OCI-LY1 (cell line): ENCODE measurements at regions not wholly inside any gene's neighbourhood (a gene's known extent, or its start where the extent isn't known, plus 50 kb on each side); places are given as distances from the start of the nearest gene placed in this dataset.

Experiments used
- H2AFZ ChIP-seq: fragments of 200-600 bp; sonication (generic), shearing (Covaris generic); 2 replicates; pipeline ENCODE4 v1.6.0; 2014; ENCODE audit warnings: antibody characterized with exemption, mild to moderate bottlenecking, low read length
- H3F3A ChIP-seq: fragments of 200-600 bp; sonication (generic), shearing (Covaris generic); 2 replicates; pipeline ENCODE4 v1.6.0; 2014; ENCODE audit warnings: mild to moderate bottlenecking, antibody characterized with exemption, low read length, moderate library complexity; ENCODE audit not compliant: insufficient read depth
- H3K27ac ChIP-seq: fragments of 200-600 bp; sonication (generic); 2 replicates; pipeline ENCODE4 v1.5.1; 2014; ENCODE audit warnings: low read length, mixed run types, mild to moderate bottlenecking, low read depth; ENCODE audit not compliant: poor library complexity, severe bottlenecking
- H3K27me3 ChIP-seq: fragments of 200-600 bp; sonication (generic); 2 replicates; pipeline ENCODE4 v1.6.0; 2014; ENCODE audit warnings: antibody characterized with exemption, mild to moderate bottlenecking, low read length, moderate library complexity; ENCODE audit not compliant: insufficient read depth
- H3K36me3 ChIP-seq: fragments of 200-600 bp; sonication (generic); 2 replicates; pipeline ENCODE4 v1.6.1; 2014; ENCODE audit warnings: mild to moderate bottlenecking, antibody characterized with exemption, low read length, moderate library complexity, mixed read lengths; ENCODE audit not compliant: insufficient read depth
- H3K4me1 ChIP-seq: fragments of 200-600 bp; sonication (generic); 2 replicates; pipeline ENCODE4 v1.5.1; 2014; ENCODE audit warnings: mild to moderate bottlenecking, low read length, moderate library complexity; ENCODE audit not compliant: insufficient read depth, severe bottlenecking
- H3K4me2 ChIP-seq: fragments of 200-600 bp; sonication (generic), shearing (Covaris generic); 2 replicates; pipeline ENCODE4 v1.6.1; 2014; ENCODE audit warnings: low read length
- H3K4me3 ChIP-seq: fragments of 200-600 bp; sonication (generic); 2 replicates; pipeline ENCODE4 v1.5.1; 2014; ENCODE audit warnings: low read length, low read depth, mild to moderate bottlenecking, mixed read lengths; ENCODE audit not compliant: poor library complexity, severe bottlenecking
- H3K79me2 ChIP-seq: fragments of 200-600 bp; shearing (Covaris generic); 2 replicates; pipeline ENCODE4 v1.6.1; 2016; ENCODE audit warnings: mixed run types, low read length, mixed read lengths; ENCODE audit not compliant: insufficient read depth
- H3K9ac ChIP-seq: fragments of 200-600 bp; sonication (generic), shearing (Covaris generic); 2 replicates; pipeline ENCODE4 v1.6.1; 2014; ENCODE audit warnings: mild to moderate bottlenecking, low read length, mixed read lengths
- H3K9me2 ChIP-seq: fragments of 200-600 bp; sonication (generic), shearing (Covaris generic); 2 replicates; pipeline ENCODE4 v1.6.1; 2014; ENCODE audit warnings: low read depth, mild to moderate bottlenecking, low read length, mixed read lengths
- H3K9me3 ChIP-seq: fragments of 200-600 bp; shearing (Covaris generic); 2 replicates; pipeline ENCODE4 v1.6.1; 2014; ENCODE audit warnings: low read length, mixed read lengths
- H4K20me1 ChIP-seq: fragments of 200-600 bp; sonication (generic), shearing (Covaris generic); 2 replicates; pipeline ENCODE4 v1.6.0; 2016; ENCODE audit warnings: mild to moderate bottlenecking, low read length; ENCODE audit not compliant: insufficient read depth
- EZH2 ChIP-seq: fragments of 200-600 bp; sonication (generic), shearing (Covaris generic); IDR thresholded peaks from 2 replicates; pipeline ENCODE4 v1.8.0; 2017; ENCODE audit warnings: borderline replicate concordance, mixed run types, mild to moderate bottlenecking, antibody characterized with exemption, low read length, moderate library complexity, mixed read lengths
- TF ChIP-seq, protein P1 (sequence below): fragments of 200-600 bp; sonication (generic), shearing (Covaris generic); IDR thresholded peaks from 2 replicates; pipeline ENCODE4 v1.5.1; 2017; ENCODE audit warnings: mild to moderate bottlenecking, antibody characterized with exemption, low read length, moderate library complexity, mixed read lengths

DNA sequence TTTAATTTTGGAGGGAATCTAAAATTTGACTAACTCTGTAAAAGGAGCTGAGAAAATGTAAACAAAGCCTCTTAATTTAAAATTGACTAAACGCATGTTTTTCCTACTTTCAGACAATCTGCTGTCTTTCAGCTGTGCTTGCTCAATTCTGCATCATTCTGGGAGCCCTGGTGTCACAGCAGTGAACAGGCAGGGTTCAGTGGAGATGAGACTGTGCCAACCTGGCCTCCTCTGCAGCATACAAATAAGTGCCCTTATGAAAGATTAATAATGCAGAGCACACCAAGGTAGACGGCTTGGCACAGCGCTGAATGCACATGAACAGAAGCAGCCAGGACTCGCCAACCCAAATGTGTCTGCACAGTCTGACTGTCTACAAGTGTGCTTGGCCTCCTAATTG is 222.0 kb upstream of the CHAC2 start:
- Histone ChIP-seq H3K4me3 (no peak overlapping the region), H3K9ac (no peak overlapping the region), H3K4me1 (no peaks in the 10 kb centered on the region), H3K9me3 (no peaks in the 10 kb centered on the region), H3K79me2 (no peaks in the 10 kb centered on the region), H4K20me1 (no peaks in the 10 kb centered on the region), H3K27me3 (no peaks in the 10 kb centered on the region), H3F3A (no peaks in the 10 kb centered on the region), H3K36me3 (no peaks in the 10 kb centered on the region), H3K27ac (no peak overlapping the region), H3K9me2 (no peaks in the 10 kb centered on the region), H2AFZ (no peak overlapping the region), H3K4me2 (no peak overlapping the region)
- TF ChIP-seq EZH2, result no peak
- TF ChIP-seq, protein P1, sequence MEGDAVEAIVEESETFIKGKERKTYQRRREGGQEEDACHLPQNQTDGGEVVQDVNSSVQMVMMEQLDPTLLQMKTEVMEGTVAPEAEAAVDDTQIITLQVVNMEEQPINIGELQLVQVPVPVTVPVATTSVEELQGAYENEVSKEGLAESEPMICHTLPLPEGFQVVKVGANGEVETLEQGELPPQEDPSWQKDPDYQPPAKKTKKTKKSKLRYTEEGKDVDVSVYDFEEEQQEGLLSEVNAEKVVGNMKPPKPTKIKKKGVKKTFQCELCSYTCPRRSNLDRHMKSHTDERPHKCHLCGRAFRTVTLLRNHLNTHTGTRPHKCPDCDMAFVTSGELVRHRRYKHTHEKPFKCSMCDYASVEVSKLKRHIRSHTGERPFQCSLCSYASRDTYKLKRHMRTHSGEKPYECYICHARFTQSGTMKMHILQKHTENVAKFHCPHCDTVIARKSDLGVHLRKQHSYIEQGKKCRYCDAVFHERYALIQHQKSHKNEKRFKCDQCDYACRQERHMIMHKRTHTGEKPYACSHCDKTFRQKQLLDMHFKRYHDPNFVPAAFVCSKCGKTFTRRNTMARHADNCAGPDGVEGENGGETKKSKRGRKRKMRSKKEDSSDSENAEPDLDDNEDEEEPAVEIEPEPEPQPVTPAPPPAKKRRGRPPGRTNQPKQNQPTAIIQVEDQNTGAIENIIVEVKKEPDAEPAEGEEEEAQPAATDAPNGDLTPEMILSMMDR, result no peak

DNA sequence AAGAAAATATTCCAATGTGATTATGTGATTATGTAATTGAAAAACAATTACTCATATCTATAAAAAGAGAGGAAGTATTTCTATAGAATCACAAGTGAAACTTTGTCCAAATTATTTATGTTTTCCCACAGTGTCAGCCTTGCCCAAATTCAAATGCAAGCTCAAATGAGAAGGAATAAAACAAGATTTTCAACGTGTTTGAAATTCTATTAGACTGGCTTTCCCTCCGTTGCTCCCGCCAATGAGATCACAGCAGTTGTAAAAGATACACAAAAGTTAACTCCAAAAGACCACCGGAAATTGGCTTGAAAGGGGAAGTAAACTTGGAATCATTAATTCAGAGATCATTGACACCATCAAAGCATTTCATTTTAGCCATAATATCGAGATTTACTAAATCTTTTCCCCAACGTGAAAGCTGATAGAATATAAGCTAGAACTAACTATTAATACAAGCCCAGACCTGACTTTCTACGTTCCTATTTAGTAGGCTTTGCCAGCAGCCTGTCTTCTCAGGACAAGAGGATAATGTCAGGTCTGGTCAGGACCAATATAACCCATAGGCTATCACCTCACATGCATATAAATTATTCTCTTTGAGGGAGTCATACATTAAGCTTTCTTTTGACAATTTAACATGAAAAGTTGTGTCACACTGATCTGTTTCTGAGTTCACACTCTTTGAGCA is 222.6 kb upstream of the CHAC2 start:
- Histone ChIP-seq H2AFZ (no peak overlapping the region), H4K20me1 (no peaks in the 10 kb centered on the region), H3K4me1 (no peaks in the 10 kb centered on the region), H3K9me3 (no peaks in the 10 kb centered on the region), H3K9me2 (no peaks in the 10 kb centered on the region), H3K9ac (no peak overlapping the region), H3K79me2 (no peaks in the 10 kb centered on the region), H3K36me3 (no peaks in the 10 kb centered on the region), H3F3A (no peaks in the 10 kb centered on the region), H3K4me2 (no peak overlapping the region), H3K27ac (no peak overlapping the region), H3K4me3 (no peak overlapping the region), H3K27me3 (no peaks in the 10 kb centered on the region)
- TF ChIP-seq, protein P1, result no peak
- no peak for TF ChIP-seq EZH2

DNA sequence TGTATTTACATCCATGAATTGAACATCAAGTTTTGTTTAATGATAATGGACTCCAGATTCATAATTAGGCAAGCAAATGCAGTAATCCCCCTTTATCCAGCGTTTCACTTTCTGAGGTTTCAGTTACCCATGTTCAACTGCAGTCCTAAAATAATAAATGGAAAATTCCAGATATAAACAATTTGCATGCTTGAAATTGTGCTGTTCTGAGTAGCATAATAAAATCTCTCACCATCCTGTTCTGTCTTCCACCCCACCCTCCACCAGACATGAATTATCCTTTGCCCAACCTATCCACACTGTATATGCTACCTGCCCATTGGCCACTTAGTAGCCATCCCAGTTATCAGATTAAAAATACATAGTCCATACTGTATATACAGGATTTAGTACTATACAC is 224.5 kb upstream of the CHAC2 start:
- TF ChIP-seq EZH2, result no peak
- H2AFZ ChIP-seq, result no peak overlapping the region
- no peaks in the 10 kb centered on the region for H3K9me2 ChIP-seq

More for the DNA sequence above, 224.5 kb upstream of the CHAC2 start:
- Histone ChIP-seq H3K4me2 (no peak overlapping the region), H3K9me3 (no peaks in the 10 kb centered on the region), H3K9ac (no peak overlapping the region), H3K4me1 (no peaks in the 10 kb centered on the region), H3F3A (no peaks in the 10 kb centered on the region), H3K36me3 (no peaks in the 10 kb centered on the region), H3K27ac (no peak overlapping the region), H3K79me2 (no peaks in the 10 kb centered on the region), H3K4me3 (no peak overlapping the region), H4K20me1 (no peaks in the 10 kb centered on the region), H3K27me3 (no peaks in the 10 kb centered on the region)
